ENCODE measurements at regions not wholly inside any gene's neighbourhood (a gene's known extent, or its start where the extent isn't known, plus 50 kb on each side); places are given as distances from the start of the nearest gene placed in this dataset.
A peak's percentile ranks its signal among the peaks of the same experiment; 100 is the strongest.

GRCh38 chr7:31398815-31399214, 58.3 kb upstream of the NEUROD6 start:
- DNase-seq (no peak), ATAC-seq (ENCODE audit: poor library complexity) (no peak)
- intact Hi-C loops (cut with DNase I): no loop called here

GRCh38 chr7:31407178-31407676, 66.7 kb upstream of the NEUROD6 start:
- intact Hi-C loops (cut with DNase I): no loop called here
- ATAC-seq (ENCODE audit: poor library complexity) (no peak), DNase-seq (no peak)

- peak; percentile 38 for ATAC-seq (ENCODE audit: poor library complexity)
- no peak for DNase-seq
- intact Hi-C loops (cut with DNase I): no loop called here
These were observed 67.7 kb upstream of the NEUROD6 start for GRCh38 chr7:31408140-31408729.

GRCh38 chr7:31410265-31410664, 69.7 kb upstream of the NEUROD6 start:
- no peak for DNase-seq
- ATAC-seq (ENCODE audit: poor library complexity): no peak
- intact Hi-C loops (cut with DNase I): no loop called here

- DNase-seq (no peak), ATAC-seq (ENCODE audit: poor library complexity) (no peak)
- intact Hi-C loops (cut with DNase I): no loop called here
These were observed 70.9 kb upstream of the NEUROD6 start for GRCh38 chr7:31411416-31411815.

GRCh38 chr7:31413766-31414165, 73.2 kb upstream of the NEUROD6 start:
- intact Hi-C loops (cut with DNase I): no loop called here
- ATAC-seq (ENCODE audit: poor library complexity) (no peak), DNase-seq (no peak)

- no peak for ATAC-seq (ENCODE audit: poor library complexity)
- intact Hi-C loops (cut with DNase I): no loop called here
- no peak for DNase-seq
These were observed 75.9 kb upstream of the NEUROD6 start for GRCh38 chr7:31416381-31416870.

GRCh38 chr7:31418928-31419327, 78.4 kb upstream of the NEUROD6 start:
- no peak for DNase-seq
- ATAC-seq (ENCODE audit: poor library complexity): no peak
- intact Hi-C loops (cut with DNase I): no loop called here

- DNase-seq: no peak
- intact Hi-C loops (cut with DNase I): no loop called here
- no peak for ATAC-seq (ENCODE audit: poor library complexity)
These were observed 79.1 kb upstream of the NEUROD6 start for GRCh38 chr7:31419505-31420055.

GRCh38 chr7:31420948-31421347, 80.4 kb upstream of the NEUROD6 start:
- DNase-seq (no peak), ATAC-seq (ENCODE audit: poor library complexity) (no peak)
- intact Hi-C loops (cut with DNase I): no loop called here

GRCh38 chr7:31421607-31422006, 81.1 kb upstream of the NEUROD6 start:
- ATAC-seq (ENCODE audit: poor library complexity): no peak
- DNase-seq: no peak
- intact Hi-C loops (cut with DNase I): no loop called here

- no peak for DNase-seq
- intact Hi-C loops (cut with DNase I): no loop called here
- ATAC-seq (ENCODE audit: poor library complexity): no peak
These were observed 83.5 kb upstream of the NEUROD6 start for GRCh38 chr7:31423994-31424393.

- intact Hi-C loops (cut with DNase I): no loop called here
- ATAC-seq (ENCODE audit: poor library complexity): no peak
- no peak for DNase-seq
These were observed 81.7 kb upstream of the ITPRID1 start for GRCh38 chr7:31432176-31432575.

- no peak for DNase-seq
- ATAC-seq (ENCODE audit: poor library complexity): no peak
- intact Hi-C loops (cut with DNase I): no loop called here
These were observed 81.0 kb upstream of the ITPRID1 start for GRCh38 chr7:31432836-31433340.

GRCh38 chr7:31437250-31437865, 76.5 kb upstream of the ITPRID1 start:
- ATAC-seq (ENCODE audit: poor library complexity): no peak
- intact Hi-C loops (cut with DNase I): no loop called here
- no peak for DNase-seq

GRCh38 chr7:31439165-31439564, 74.7 kb upstream of the ITPRID1 start:
- ATAC-seq (ENCODE audit: poor library complexity) (no peak), DNase-seq (no peak)
- intact Hi-C loops (cut with DNase I): no loop called here

GRCh38 chr7:31440511-31440910, 73.4 kb upstream of the ITPRID1 start:
- no peak for ATAC-seq (ENCODE audit: poor library complexity)
- DNase-seq: no peak
- intact Hi-C loops (cut with DNase I): loop anchor here (5.0 kb wide), 1 partner anchor 192 kb away; no protein-coding TSS in a partner anchor

- no peak for ATAC-seq (ENCODE audit: poor library complexity)
- intact Hi-C loops (cut with DNase I): loop anchor here (5.0 kb wide), 1 partner anchor 190 kb away; no protein-coding TSS in a partner anchor
- DNase-seq: no peak
These were observed 71.3 kb upstream of the ITPRID1 start for GRCh38 chr7:31442626-31443025.

GRCh38 chr7:31443457-31443856, 70.4 kb upstream of the ITPRID1 start:
- intact Hi-C loops (cut with DNase I): loop anchor here (5.0 kb wide), 1 partner anchor 189 kb away; no protein-coding TSS in a partner anchor
- ATAC-seq (ENCODE audit: poor library complexity) (no peak), DNase-seq (no peak)

- DNase-seq (no peak), ATAC-seq (ENCODE audit: poor library complexity) (no peak)
- intact Hi-C loops (cut with DNase I): loop anchor here (5.0 kb wide), 1 partner anchor 188 kb away; no protein-coding TSS in a partner anchor
These were observed 69.7 kb upstream of the ITPRID1 start for GRCh38 chr7:31444196-31444595.
